RWPE1 (cell line): ENCODE measurements at regions not wholly inside any gene's neighbourhood (a gene's known extent, or its start where the extent isn't known, plus 50 kb on each side); places are given as distances from the start of the nearest gene placed in this dataset.

ENCODE experiments used
- CTCF ChIA-PET: fragments of 350-600 bp; sonication (Branson Sonifier 250); formaldehyde crosslinking; extraction: SDS; loops from one replicate; lab custom pipeline; 2021; lab: Yijun Ruan, JAX
- POLR2A ChIA-PET: fragments of 400-600 bp; formaldehyde crosslinking; extraction: SDS; loops from one replicate; lab custom pipeline; 2020; ENCODE audit warnings: antibody characterized with exemption; ENCODE audit not compliant: low non-redundant PET; lab: Yijun Ruan, JAX
- DNase-seq: peaks from one replicate; pipeline ENCODE4 v3.0.0; 2012; ENCODE audit warnings: low spot score
- H3K27ac ChIP-seq: fragments of 450-650 bp; 2 replicates; pipeline ENCODE4 v1.5.1; 2017
- CTCF ChIP-seq: fragments of 450-650 bp; conservative IDR thresholded peaks from 2 replicates; pipeline ENCODE4 v1.5.1; 2017; ENCODE audit warnings: low read depth, mild to moderate bottlenecking

GRCh38 chr7:35313575-35313974, 59.7 kb upstream of the TBX20 start:
- CTCF ChIA-PET = no interaction called here
- DNase-seq = no peak
- no peak for TF ChIP-seq CTCF
- POLR2A ChIA-PET = no interaction called here
- H3K27ac ChIP-seq = no peak overlapping the region
